Bronchial epithelial cell (primary cell): ENCODE measurements at regions not wholly inside any gene's neighbourhood (a gene's known extent, or its start where the extent isn't known, plus 50 kb on each side); places are given as distances from the start of the nearest gene placed in this dataset.
"Not testable (repeated sequence)": the region's sequence is repeated elsewhere in the genome, so short reads cannot be mapped to it uniquely, and the experiment has no call there.

Experiments
- DNase-seq: peaks from one replicate; pipeline ENCODE4 v3.0.0-alpha.2; 2010; ENCODE audit warnings: low read depth
- FAIRE-seq: peaks from 2 replicates; lab custom pipeline; 2011; peaks lifted over from hg19 to GRCh38; lab: Jason Lieb, UNC
- H3K27me3 ChIP-seq: 2 replicates; pipeline ENCODE4 v1.5.1; 2011; ENCODE audit warnings: low read length; ENCODE audit not compliant: control insufficient read depth, insufficient read depth
- H3K36me3 ChIP-seq: 2 replicates; pipeline ENCODE4 v1.5.1; 2011; ENCODE audit warnings: low read length; ENCODE audit not compliant: control insufficient read depth, insufficient read depth
- H3K4me3 ChIP-seq: 2 replicates; pipeline ENCODE4 v1.5.1; 2011; ENCODE audit warnings: mild to moderate bottlenecking, low read depth, low read length, control low read depth
- TF ChIP-seq, protein P1 (sequence below): IDR thresholded peaks from 2 replicates; pipeline ENCODE4 v1.5.1; 2011; ENCODE audit warnings: mild to moderate bottlenecking, moderate library complexity, low read length, control low read depth, inconsistent platforms; ENCODE audit not compliant: insufficient read depth, severe bottlenecking

DNA sequence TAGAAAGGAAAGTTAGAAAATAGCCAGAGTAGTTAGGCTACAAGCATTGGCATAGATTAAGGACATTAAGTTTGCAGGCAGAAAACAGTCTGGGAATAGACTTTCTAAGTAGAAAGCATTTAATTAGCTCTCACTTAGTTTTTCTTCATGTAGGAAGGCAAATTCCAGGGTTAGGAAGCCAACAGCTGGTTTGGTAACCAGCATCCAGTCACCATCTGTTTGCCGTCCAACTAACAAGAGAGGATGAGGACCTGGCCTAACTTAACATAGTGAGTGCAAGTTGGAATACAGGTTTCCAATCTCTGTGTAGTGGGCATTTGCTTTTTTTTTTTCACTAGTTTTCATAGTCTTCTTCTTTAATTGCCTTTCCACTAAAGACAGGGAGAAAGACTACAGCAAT is 121.7 kb upstream of the NR3C1 start:
- DNase-seq (no peak), FAIRE-seq (no peak)
- Histone ChIP-seq H3K27me3 (no peaks in the 10 kb centered on the region), H3K4me3 (no peak overlapping the region), H3K36me3 (no peaks in the 10 kb centered on the region)
- TF ChIP-seq, protein P1, sequence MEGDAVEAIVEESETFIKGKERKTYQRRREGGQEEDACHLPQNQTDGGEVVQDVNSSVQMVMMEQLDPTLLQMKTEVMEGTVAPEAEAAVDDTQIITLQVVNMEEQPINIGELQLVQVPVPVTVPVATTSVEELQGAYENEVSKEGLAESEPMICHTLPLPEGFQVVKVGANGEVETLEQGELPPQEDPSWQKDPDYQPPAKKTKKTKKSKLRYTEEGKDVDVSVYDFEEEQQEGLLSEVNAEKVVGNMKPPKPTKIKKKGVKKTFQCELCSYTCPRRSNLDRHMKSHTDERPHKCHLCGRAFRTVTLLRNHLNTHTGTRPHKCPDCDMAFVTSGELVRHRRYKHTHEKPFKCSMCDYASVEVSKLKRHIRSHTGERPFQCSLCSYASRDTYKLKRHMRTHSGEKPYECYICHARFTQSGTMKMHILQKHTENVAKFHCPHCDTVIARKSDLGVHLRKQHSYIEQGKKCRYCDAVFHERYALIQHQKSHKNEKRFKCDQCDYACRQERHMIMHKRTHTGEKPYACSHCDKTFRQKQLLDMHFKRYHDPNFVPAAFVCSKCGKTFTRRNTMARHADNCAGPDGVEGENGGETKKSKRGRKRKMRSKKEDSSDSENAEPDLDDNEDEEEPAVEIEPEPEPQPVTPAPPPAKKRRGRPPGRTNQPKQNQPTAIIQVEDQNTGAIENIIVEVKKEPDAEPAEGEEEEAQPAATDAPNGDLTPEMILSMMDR, result no peak

DNA sequence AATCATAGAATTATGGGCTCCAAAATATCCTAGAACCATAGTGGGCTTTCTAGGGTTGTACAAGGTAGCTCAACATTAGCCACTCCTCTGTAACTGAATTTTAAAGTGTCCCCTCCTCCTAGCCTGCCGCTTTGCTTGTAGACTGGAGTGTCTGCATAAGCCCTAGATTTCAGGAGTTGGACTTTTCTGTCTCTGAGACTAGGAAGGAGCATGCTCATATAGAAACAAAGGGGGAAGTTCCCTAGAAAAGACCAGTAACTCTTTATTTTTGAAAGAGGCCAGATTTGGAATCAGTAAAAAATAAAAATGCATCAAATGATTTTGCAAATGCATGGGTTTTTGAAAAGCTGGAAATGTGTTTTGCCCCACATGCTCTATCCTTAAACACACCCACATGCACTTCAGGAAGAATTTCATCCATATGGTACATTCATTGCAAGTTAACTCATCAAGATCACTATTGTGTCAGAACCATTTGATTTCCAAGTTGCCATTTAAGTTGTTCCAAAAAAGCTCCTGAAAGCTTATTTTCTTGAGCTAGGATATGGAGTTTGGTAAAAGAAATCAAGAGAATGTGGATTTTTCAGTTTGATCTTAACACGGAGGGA is 121.0 kb upstream of the NR3C1 start:
- FAIRE-seq (no peak), DNase-seq (no peak)
- H3K4me3 ChIP-seq, result no peak overlapping the region
- TF ChIP-seq, protein P1, result no peak
- no peaks in the 10 kb centered on the region for H3K27me3 ChIP-seq
- H3K36me3 ChIP-seq, result no peaks in the 10 kb centered on the region

DNA sequence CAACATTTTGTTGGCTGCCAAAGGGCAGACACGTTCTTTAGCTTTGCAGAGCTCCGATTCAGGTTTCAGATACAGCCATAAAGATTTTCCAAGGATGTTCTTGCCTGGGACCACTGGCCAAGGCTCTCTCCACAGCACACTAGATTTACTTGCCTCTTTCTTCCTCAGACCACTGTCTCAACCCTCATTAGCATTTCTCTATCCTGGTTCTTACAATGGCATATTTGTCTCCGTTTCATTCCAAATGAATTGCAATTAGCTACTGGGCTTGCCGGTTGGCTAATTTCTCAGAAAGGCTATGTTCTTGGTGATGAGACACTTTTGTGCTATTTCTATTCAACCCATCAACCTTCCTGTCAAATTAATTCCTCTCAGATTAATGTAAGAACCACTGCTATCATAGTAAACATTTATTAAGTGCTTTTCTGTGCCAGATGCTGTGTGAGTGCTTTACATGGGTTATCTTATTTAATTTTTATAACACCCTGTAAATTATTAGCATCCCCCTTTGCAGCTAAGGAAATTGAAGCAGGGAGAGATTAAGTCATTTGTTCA is 118.4 kb upstream of the NR3C1 start:
- H3K4me3 ChIP-seq, result no peak overlapping the region
- no peaks in the 10 kb centered on the region for H3K36me3 ChIP-seq
- DNase-seq (no peak), FAIRE-seq (no peak)
- no peaks in the 10 kb centered on the region for H3K27me3 ChIP-seq
- TF ChIP-seq, protein P1, result no peak

DNA sequence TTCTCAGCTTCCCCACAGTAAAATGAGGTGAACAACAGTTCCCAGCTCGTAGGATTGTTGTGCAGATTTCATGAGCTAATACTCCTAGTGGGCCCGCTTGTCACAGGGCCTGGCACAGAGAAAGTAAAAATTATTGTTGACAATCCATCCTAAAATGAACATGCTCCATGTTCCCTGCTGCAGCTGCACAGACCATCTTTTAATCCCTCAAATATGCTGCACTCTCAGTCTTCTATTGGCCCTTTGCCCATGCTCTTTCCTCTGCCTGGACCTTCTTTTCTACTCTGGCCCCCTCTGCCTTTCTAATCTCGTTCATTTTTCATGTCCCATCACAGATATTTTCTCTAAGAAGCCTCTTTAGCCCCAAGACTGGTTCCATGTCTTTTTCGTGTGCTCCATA is 117.7 kb upstream of the NR3C1 start:
- no peak for DNase-seq
- H3K27me3 ChIP-seq, result no peaks in the 10 kb centered on the region
- FAIRE-seq, result no peak
- H3K4me3 ChIP-seq, result no peak overlapping the region
- TF ChIP-seq, protein P1, result no peak
- H3K36me3 ChIP-seq, result no peaks in the 10 kb centered on the region

DNA sequence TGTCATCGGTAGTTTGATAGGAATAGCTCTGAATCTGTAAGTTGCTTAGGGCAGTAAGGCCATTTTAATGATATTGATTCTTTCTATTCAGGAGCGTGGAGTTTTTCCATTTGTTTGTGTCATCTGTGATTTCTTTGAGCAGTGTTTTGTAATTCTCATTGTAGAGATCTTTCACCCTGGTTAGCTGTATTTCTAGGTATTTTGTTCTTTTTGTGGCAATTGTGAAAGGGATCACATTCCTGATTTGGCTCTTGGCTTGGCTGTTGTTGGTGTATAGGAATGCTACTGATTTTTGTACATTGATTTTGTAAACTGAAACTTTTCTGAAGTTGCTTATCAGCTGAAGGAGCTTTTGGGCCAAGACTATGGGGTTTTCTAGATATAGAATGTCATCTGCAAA is 115.7 kb upstream of the NR3C1 start:
- H3K27me3 ChIP-seq, H3K4me3 ChIP-seq, FAIRE-seq, H3K36me3 ChIP-seq, DNase-seq: not testable (repeated sequence)

DNA sequence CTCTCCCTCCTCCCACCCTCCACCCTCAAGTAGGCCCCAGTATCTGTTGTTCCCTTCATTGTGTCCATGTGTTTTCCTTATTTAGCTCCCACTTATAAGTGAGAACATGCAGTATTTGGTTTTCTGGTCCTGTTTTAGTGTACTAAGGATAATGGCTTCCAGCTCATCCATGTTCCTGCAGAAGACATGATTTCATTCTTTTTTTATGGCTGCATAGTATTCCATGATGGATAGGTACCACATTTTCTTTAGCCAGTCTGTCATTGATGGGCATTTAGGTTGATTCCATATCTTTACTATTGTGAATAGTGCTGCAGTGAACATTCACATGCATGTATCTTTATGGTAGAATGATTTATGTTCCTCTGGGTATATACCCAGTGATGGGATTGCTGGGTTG is 114.3 kb upstream of the NR3C1 start:
- not testable (repeated sequence) for H3K36me3 ChIP-seq, H3K4me3 ChIP-seq, DNase-seq, FAIRE-seq, H3K27me3 ChIP-seq

DNA sequence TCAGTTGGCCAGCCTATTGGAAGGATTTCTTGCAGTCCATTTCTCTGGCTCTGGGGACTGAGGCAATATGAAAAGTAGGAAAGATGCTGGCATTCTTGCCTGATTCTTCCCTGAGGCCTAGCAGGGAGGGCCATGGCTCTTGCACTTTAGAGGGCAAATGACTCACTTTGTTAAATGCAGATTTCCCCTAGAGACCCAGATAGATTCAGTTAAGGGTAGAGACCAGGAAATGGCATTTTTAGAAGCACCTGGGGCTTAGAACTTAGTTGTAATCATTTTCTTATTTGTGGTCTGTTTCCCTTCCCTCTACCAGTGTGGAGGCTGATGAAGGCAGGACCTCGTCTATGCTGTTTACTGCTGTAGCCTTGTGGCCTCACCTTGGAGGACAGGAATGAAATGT is 112.8 kb upstream of the NR3C1 start:
- H3K36me3 ChIP-seq, result no peaks in the 10 kb centered on the region
- no peak for DNase-seq
- TF ChIP-seq, protein P1, result no peak
- H3K27me3 ChIP-seq, result no peaks in the 10 kb centered on the region
- no peak overlapping the region for H3K4me3 ChIP-seq
- FAIRE-seq, result no peak
